Skeletal muscle tissue (tissue), 3 donors: ENCODE measurements at regions not wholly inside any gene's neighbourhood (a gene's known extent, or its start where the extent isn't known, plus 50 kb on each side); places are given as distances from the start of the nearest gene placed in this dataset.
"Not testable (repeated sequence)": the region's sequence is repeated elsewhere in the genome, so short reads cannot be mapped to it uniquely, and the experiment has no call there.

Experiments
- H3K27ac ChIP-seq: one replicate; pipeline ENCODE4 v1.7.0; 2013; ENCODE audit warnings: mild to moderate bottlenecking, low read depth, low read length, inconsistent platforms
- H3K27me3 ChIP-seq, 3 donors: one replicate each; pipeline ENCODE4 v1.7.0; 2013; ENCODE audit warnings: low read length in 3 of 3; ENCODE audit not compliant: control insufficient read depth in 3 of 3, insufficient read depth in 3 of 3
- H3K36me3 ChIP-seq, 3 donors: one replicate each; pipeline ENCODE4 v1.7.0; 2013; ENCODE audit warnings: low read length in 3 of 3; ENCODE audit not compliant: control insufficient read depth in 3 of 3, insufficient read depth in 3 of 3
- H3K4me1 ChIP-seq, 3 donors: one replicate each; pipeline ENCODE4 v1.7.0; 2013; ENCODE audit warnings: low read length in 3 of 3, mild to moderate bottlenecking in 3 of 3; ENCODE audit not compliant: control insufficient read depth in 3 of 3, insufficient read depth in 3 of 3
- H3K4me3 ChIP-seq, 3 donors: one replicate each; pipeline ENCODE4 v1.7.0; 2013; ENCODE audit warnings: low read length in 3 of 3
- H3K9ac ChIP-seq, 3 donors: one replicate each; pipeline ENCODE4 v1.7.0; 2013; ENCODE audit warnings: low read length in 3 of 3, mild to moderate bottlenecking in 3 of 3, moderate library complexity in 2 of 3, low read depth in 1 of 3
- H3K9me3 ChIP-seq, 3 donors: one replicate each; pipeline ENCODE4 v1.7.0; 2013; ENCODE audit warnings: low read length in 3 of 3; ENCODE audit not compliant: control insufficient read depth in 3 of 3
- donor health status: Osteomylitis.

GRCh38 chr22:44574057-44574639 is 76.1 kb upstream of the RTL6 start:
- no peak overlapping the region for H3K27ac ChIP-seq
- no peak overlapping the region for H3K4me3 ChIP-seq
- no peaks in the 10 kb centered on the region for H3K4me1 ChIP-seq
- peaks cover 0 to 6% (median 0%) of the 10 kb centered on the region in 3 donors for H3K9me3 ChIP-seq
- no peaks in the 10 kb centered on the region for H3K36me3 ChIP-seq
- H3K27me3 ChIP-seq, result peaks cover 17 to 61% (median 38%) of the 10 kb centered on the region in 3 donors
- no peak overlapping the region for H3K9ac ChIP-seq

- Histone ChIP-seq H3K4me3 (no peak overlapping the region), H3K36me3 (no peaks in the 10 kb centered on the region), H3K9me3 (peaks cover 0 to 6% (median 0%) of the 10 kb centered on the region in 3 donors), H3K27ac (no peak overlapping the region), H3K27me3 (peaks cover 14 to 56% (median 34%) of the 10 kb centered on the region in 3 donors), H3K4me1 (no peaks in the 10 kb centered on the region), H3K9ac (no peak overlapping the region)
These were observed 75.4 kb upstream of the RTL6 start for GRCh38 chr22:44573451-44573850.

- Histone ChIP-seq H3K9me3 (peaks cover 0 to 6% (median 0%) of the 10 kb centered on the region in 3 donors), H3K4me1 (no peaks in the 10 kb centered on the region)
These were observed 74.6 kb upstream of the RTL6 start for GRCh38 chr22:44572414-44573207.

GRCh38 chr22:44571566-44572413 is 73.8 kb upstream of the RTL6 start:
- Histone ChIP-seq H3K9ac (no peak overlapping the region), H3K27me3 (peaks cover 6 to 43% (median 24%) of the 10 kb centered on the region in 3 donors), H3K27ac (no peak overlapping the region), H3K9me3 (peaks cover 0 to 6% (median 0%) of the 10 kb centered on the region in 3 donors), H3K36me3 (no peaks in the 10 kb centered on the region), H3K4me3 (no peak overlapping the region), H3K4me1 (no peaks in the 10 kb centered on the region)

More at GRCh38 chr22:44572414-44573207, 74.6 kb upstream of the RTL6 start:
- H3K4me3 ChIP-seq, result no peak overlapping the region
- H3K27ac ChIP-seq, result no peak overlapping the region
- peaks cover 9 to 50% (median 28%) of the 10 kb centered on the region in 3 donors for H3K27me3 ChIP-seq
- H3K9ac ChIP-seq, result no peak overlapping the region
- H3K36me3 ChIP-seq, result no peaks in the 10 kb centered on the region

GRCh38 chr22:44570476-44571445 is 72.7 kb upstream of the RTL6 start:
- Histone ChIP-seq H3K27ac (no peak overlapping the region), H3K9ac (no peak overlapping the region), H3K36me3 (no peaks in the 10 kb centered on the region), H3K4me3 (no peak overlapping the region), H3K27me3 (peaks cover 3 to 38% (median 19%) of the 10 kb centered on the region in 3 donors), H3K4me1 (no peaks in the 10 kb centered on the region), H3K9me3 (peaks cover 0 to 6% (median 0%) of the 10 kb centered on the region in 3 donors)

GRCh38 chr22:44569561-44569991 is 71.5 kb upstream of the RTL6 start:
- H3K27me3 ChIP-seq, result peaks cover 0 to 28% (median 19%) of the 10 kb centered on the region in 3 donors
- no peaks in the 10 kb centered on the region for H3K36me3 ChIP-seq
- H3K9ac ChIP-seq, result no peak overlapping the region
- peaks cover 0 to 6% (median 0%) of the 10 kb centered on the region in 3 donors for H3K9me3 ChIP-seq
- no peak overlapping the region for H3K4me3 ChIP-seq
- no peak overlapping the region for H3K27ac ChIP-seq
- no peaks in the 10 kb centered on the region for H3K4me1 ChIP-seq

GRCh38 chr22:44567846-44568493 is 69.9 kb upstream of the RTL6 start:
- Histone ChIP-seq H3K4me3 (no peak overlapping the region), H3K27ac (no peak overlapping the region), H3K36me3 (no peaks in the 10 kb centered on the region), H3K4me1 (no peaks in the 10 kb centered on the region), H3K27me3 (peaks cover 0 to 23% (median 15%) of the 10 kb centered on the region in 3 donors), H3K9ac (no peak overlapping the region), H3K9me3 (peaks cover 0 to 6% (median 0%) of the 10 kb centered on the region in 3 donors)

- H3K27me3 ChIP-seq, result peaks cover 0 to 19% (median 15%) of the 10 kb centered on the region in 3 donors
- not testable (repeated sequence) for H3K36me3 ChIP-seq, H3K4me3 ChIP-seq, H3K27ac ChIP-seq, H3K9ac ChIP-seq, H3K4me1 ChIP-seq, H3K9me3 ChIP-seq
These were observed 69.4 kb upstream of the RTL6 start for GRCh38 chr22:44567378-44567841.
